H1 (cell line): ENCODE measurements at regions not wholly inside any gene's neighbourhood (a gene's known extent, or its start where the extent isn't known, plus 50 kb on each side); places are given as distances from the start of the nearest gene placed in this dataset. TPM values are rescaled to one million over a fixed set of nuclear protein-coding genes. Genes with fewer than 3 reads are reported as not detected.

Experiments used
- small RNA-seq: library from polyadenylated mRNA; stranded (forward); fragments of <200 nt; extraction: miRNeasy Mini kit (QIAGEN cat#:217004); gene quantifications from one replicate; pipeline ENCODE3, GENCODE V24; 2013; ENCODE audit not compliant: insufficient read depth
- TF ChIP-seq, protein P1 (sequence below): IDR thresholded peaks from 2 replicates; pipeline ENCODE4 v1.6.1; 2012; ENCODE audit warnings: low read length, inconsistent platforms

DNA sequence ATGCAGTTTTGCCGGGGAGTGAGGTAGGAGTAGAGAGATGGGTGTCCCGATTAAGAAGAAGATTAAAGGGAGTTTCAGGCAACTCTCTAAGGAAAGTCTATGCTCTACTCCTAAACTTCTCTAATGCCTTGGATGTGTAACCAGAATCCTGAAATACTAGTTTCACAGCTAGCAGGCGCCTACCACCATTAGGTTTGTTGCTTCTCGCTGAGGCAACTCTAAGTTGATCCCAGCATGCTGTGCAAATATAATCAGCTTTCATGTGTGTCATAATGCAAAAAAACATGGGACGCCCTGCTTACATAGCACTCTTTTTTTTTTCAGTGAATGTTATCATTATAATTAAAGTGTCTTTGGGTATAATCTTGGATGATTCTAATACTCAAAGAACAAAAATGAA, 50.4 kb upstream of the FAM3C start (continued):
- TF ChIP-seq, protein P1, sequence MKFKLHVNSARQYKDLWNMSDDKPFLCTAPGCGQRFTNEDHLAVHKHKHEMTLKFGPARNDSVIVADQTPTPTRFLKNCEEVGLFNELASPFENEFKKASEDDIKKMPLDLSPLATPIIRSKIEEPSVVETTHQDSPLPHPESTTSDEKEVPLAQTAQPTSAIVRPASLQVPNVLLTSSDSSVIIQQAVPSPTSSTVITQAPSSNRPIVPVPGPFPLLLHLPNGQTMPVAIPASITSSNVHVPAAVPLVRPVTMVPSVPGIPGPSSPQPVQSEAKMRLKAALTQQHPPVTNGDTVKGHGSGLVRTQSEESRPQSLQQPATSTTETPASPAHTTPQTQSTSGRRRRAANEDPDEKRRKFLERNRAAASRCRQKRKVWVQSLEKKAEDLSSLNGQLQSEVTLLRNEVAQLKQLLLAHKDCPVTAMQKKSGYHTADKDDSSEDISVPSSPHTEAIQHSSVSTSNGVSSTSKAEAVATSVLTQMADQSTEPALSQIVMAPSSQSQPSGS = no peak

Small RNA genes in the stretch of these regions (small RNA-seq; reads per million reads assigned to genes)
- not detected for gene RN7SKP277
